ENCODE measurements at regions not wholly inside any gene's neighbourhood (a gene's known extent, or its start where the extent isn't known, plus 50 kb on each side); places are given as distances from the start of the nearest gene placed in this dataset.

GRCh38 chr3:178084938-178085816 lies 451.1 kb upstream of the KCNMB2 start:
- H3K27me3 ChIP-seq: no peaks in the 10 kb centered on the region
- H3K36me3 ChIP-seq: no peaks in the 10 kb centered on the region
- peak overlapping the region; percentile 18 for H3K27ac ChIP-seq
- peaks cover 29% of the 10 kb centered on the region for H3K4me1 ChIP-seq
- no peaks in the 10 kb centered on the region for H3K9me3 ChIP-seq
- WGBS: 19% methylated on average over 6 of the region's 6 CpGs
- TF ChIP-seq EP300 (IDR thresholded peaks at IDR 0.05) (no peak), POLR2AphosphoS5 (IDR thresholded peaks at IDR 0.05) (no peak), POLR2A (IDR thresholded peaks at IDR 0.05) (no peak), CTCF (IDR thresholded peaks at IDR 0.05) (no peak)
- H3K4me3 ChIP-seq: no peak overlapping the region
- DNase-seq (ENCODE audit: low spot score in 2 of 2): peak; percentile 82 to 86

- DNase-seq (ENCODE audit: low spot score in 2 of 2): no peak
- no peaks in the 10 kb centered on the region for H3K36me3 ChIP-seq
- H3K27me3 ChIP-seq: no peaks in the 10 kb centered on the region
- H3K27ac ChIP-seq: no peak overlapping the region
- H3K9me3 ChIP-seq: no peaks in the 10 kb centered on the region
- no peak for TF ChIP-seq CTCF (IDR thresholded peaks at IDR 0.05)
- no peak for TF ChIP-seq POLR2A (IDR thresholded peaks at IDR 0.05)
- TF ChIP-seq POLR2AphosphoS5 (IDR thresholded peaks at IDR 0.05): no peak
- TF ChIP-seq EP300 (IDR thresholded peaks at IDR 0.05): no peak
- peaks cover 29% of the 10 kb centered on the region for H3K4me1 ChIP-seq
- H3K4me3 ChIP-seq: no peak overlapping the region
Observed at GRCh38 chr3:178085817-178086123, 450.5 kb upstream of the KCNMB2 start.

- TF ChIP-seq POLR2A (IDR thresholded peaks at IDR 0.05) (no peak), POLR2AphosphoS5 (IDR thresholded peaks at IDR 0.05) (no peak), EP300 (IDR thresholded peaks at IDR 0.05) (no peak), CTCF (IDR thresholded peaks at IDR 0.05) (no peak)
- H3K27ac ChIP-seq: no peak overlapping the region
Observed at GRCh38 chr3:178086144-178086825, 450.0 kb upstream of the KCNMB2 start.

GRCh38 chr3:178087376-178087775 lies 448.9 kb upstream of the KCNMB2 start:
- DNase-seq (ENCODE audit: low spot score in 2 of 2): no peak
- no peak overlapping the region for H3K27ac ChIP-seq
- no peaks in the 10 kb centered on the region for H3K36me3 ChIP-seq
- no peak for TF ChIP-seq POLR2A (IDR thresholded peaks at IDR 0.05)
- no peak for TF ChIP-seq POLR2AphosphoS5 (IDR thresholded peaks at IDR 0.05)
- no peak for TF ChIP-seq EP300 (IDR thresholded peaks at IDR 0.05)
- TF ChIP-seq CTCF (IDR thresholded peaks at IDR 0.05): no peak
- H3K27me3 ChIP-seq: no peaks in the 10 kb centered on the region
- H3K9me3 ChIP-seq: no peaks in the 10 kb centered on the region
- no peak overlapping the region for H3K4me3 ChIP-seq
- peaks cover 29% of the 10 kb centered on the region for H3K4me1 ChIP-seq

More at GRCh38 chr3:178086144-178086825, 450.0 kb upstream of the KCNMB2 start:
- 78% methylated on average over 6 of the region's 6 CpGs for WGBS
- no peaks in the 10 kb centered on the region for H3K36me3 ChIP-seq
- H3K4me3 ChIP-seq: no peak overlapping the region
- no peaks in the 10 kb centered on the region for H3K27me3 ChIP-seq
- DNase-seq (ENCODE audit: low spot score in 2 of 2): no peak
- H3K9me3 ChIP-seq: no peaks in the 10 kb centered on the region
- peaks cover 29% of the 10 kb centered on the region for H3K4me1 ChIP-seq

- DNase-seq (ENCODE audit: low spot score in 2 of 2): no peak
- no peak overlapping the region for H3K4me3 ChIP-seq
- H3K27me3 ChIP-seq: no peaks in the 10 kb centered on the region
- TF ChIP-seq CTCF (IDR thresholded peaks at IDR 0.05) (no peak), POLR2AphosphoS5 (IDR thresholded peaks at IDR 0.05) (no peak), POLR2A (IDR thresholded peaks at IDR 0.05) (no peak), EP300 (IDR thresholded peaks at IDR 0.05) (no peak)
- H3K27ac ChIP-seq: no peak overlapping the region
- peaks cover 24% of the 10 kb centered on the region for H3K4me1 ChIP-seq
- H3K9me3 ChIP-seq: no peaks in the 10 kb centered on the region
- H3K36me3 ChIP-seq: no peaks in the 10 kb centered on the region
- WGBS: 83% methylated on average over 1 of the region's 1 CpG
Observed at GRCh38 chr3:178088963-178089362, 447.3 kb upstream of the KCNMB2 start.
